8988T (cell line): ENCODE measurements at regions not wholly inside any gene's neighbourhood (a gene's known extent, or its start where the extent isn't known, plus 50 kb on each side); places are given as distances from the start of the nearest gene placed in this dataset.
"Not testable (repeated sequence)": the region's sequence is repeated elsewhere in the genome, so short reads cannot be mapped to it uniquely, and the experiment has no call there.

Source experiments
- DNase-seq: peaks from one replicate; pipeline ENCODE4 v3.0.0; 2011

DNA sequence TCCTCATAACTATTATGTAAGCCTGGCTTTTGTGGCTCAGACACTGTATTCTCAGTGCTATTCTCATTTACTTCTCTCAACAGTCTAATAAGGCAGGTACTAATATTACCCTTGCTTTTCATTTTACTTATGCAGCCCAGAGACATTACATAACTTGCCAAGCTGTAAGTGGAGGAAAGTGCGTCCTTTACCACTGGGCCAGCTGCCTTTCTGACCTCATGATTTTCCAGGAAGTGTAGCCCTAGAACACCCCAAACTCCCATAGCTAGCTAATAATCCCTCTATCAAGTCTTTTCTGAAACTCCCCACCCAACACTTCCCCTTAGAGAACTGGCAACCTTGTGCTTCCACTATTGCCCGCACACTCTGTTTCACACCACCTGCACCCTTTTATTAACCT lies 192.9 kb upstream of the HMHB1 start:
- DNase-seq, result no peak

GRCh38 chr5:143618141-143618540 lies 193.8 kb upstream of the HMHB1 start:
- no peak for DNase-seq

DNA sequence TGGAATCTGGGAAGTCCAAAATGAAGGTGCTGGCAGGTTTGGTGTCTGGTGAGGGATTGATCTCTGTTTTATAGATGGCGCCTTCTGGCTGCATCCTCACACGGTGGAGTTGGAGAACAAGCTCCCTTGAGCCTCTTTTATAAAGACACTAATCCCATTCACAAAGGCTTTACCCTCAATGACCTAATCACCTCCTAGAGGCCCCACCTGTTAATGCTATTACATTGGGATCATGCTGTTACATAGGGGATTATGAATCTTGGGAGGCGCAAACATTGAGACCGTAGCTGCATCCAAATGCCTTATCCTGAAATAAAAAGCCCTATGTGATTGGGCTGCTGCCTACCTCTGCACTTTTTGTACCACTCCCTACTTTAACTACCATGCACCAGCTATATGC lies 197.1 kb upstream of the HMHB1 start:
- no peak for DNase-seq

GRCh38 chr5:143613329-143613728 lies 198.6 kb upstream of the HMHB1 start:
- DNase-seq, result no peak

- DNase-seq, result no peak
These were observed 201.0 kb upstream of the HMHB1 start for GRCh38 chr5:143610946-143611345.

DNA sequence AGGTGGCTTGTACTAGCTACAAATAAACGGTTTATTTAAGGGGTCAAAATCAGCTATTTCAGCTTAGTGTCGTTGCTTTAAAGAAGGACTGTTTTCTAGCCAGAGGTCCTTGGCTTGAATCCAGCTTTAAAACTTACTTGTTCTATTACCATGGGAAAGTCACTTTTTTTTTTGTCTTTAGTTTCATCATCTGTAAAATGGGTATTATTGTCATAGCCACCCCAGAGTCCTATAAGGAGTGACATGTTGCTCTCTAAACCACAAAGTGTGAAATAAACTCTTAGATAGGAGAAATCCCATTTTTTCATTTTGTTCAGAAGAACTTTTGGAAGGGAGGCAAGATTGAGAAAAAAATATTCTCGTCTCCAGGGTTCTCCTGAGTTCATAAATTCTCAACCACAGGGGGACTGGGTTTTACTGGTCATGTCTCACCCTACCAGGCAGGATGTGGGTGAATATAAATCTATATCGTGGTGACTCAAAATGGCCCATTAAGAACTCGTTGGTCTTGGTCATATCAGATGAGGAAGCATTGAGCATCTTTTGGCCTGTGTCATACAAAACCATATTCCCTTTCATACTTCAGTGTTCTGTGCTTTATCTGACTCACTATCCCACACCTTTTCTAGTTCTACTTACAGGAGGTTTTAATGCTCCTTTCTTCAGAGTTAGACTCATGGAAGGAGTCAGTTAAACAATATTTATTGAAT lies 202.7 kb upstream of the NR3C1 start:
- no peak for DNase-seq

- DNase-seq, result no peak
These were observed 202.0 kb upstream of the NR3C1 start for GRCh38 chr5:143605403-143606005.

DNA sequence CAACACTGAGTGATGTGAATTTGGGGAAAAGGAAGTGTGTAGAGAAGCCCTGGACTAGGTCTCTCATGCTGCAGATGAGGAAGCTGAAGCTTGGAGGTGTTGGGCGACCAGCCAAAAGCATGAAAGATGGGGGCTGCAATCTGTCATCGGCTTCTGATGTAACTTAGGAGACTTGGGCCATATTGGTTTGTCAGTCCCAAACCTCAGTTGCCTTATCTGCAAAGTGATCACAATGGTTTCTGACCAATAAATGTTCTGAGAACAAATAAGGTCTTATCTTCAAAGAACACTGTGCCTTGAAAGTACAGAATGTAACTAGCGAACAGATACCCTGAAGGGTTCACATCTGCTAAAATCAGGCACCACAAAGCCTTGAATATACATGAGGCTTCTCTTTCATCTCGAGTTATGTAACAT lies 198.4 kb upstream of the NR3C1 start:
- DNase-seq, result no peak

DNA sequence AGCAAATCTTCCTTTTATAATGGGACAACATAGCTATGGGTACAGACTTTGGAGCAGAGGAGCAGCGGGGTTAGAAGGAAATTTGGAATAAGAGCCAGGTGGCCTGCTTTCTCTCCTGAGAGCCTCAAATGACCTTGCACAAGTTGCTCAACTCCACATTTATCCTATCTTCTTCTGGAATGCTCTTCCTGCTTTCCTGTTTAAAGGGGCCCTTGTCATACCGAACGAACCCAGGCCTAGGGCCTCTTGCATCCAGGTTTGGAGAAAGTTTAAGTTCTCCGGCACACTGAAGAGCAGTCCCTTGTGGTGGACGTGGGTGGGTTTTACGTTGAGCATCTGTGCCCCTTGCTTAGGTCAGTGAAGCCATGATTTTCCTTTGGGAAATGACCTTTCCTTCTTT lies 197.9 kb upstream of the NR3C1 start:
- no peak for DNase-seq

DNA sequence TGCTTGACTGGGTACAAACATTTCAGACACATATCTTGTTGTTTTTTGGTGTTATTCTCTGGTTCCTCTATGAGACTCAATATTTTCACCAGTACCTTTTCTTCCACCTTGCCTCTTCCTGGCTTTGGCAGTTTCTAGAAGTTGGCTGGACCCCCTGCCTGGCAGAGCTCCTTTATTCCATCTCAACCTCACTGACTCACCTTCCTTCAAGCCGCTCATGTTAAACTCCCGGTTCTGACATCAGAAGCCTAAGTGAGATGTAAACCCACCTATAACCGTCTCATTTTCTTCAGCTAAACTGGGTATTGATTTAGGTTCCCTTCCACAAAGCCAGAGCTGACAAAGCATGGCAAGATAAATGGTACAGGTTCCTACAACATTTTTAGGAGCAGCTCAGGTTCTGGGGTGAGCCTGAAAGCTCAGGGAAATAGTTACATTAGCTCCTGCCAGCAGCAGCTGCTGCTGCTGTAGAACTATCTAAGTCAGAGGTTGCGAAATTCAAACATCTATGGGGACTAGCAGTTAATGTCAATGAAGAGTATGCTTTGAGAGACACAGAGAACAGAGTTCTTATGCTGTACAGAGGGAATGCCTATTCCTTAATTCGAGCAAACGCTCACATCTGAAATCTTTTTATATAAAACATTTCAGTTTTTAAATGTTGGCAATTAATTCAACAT lies 197.1 kb upstream of the NR3C1 start:
- DNase-seq, result no peak

GRCh38 chr5:143599474-143599873 lies 196.0 kb upstream of the NR3C1 start:
- no peak for DNase-seq

DNA sequence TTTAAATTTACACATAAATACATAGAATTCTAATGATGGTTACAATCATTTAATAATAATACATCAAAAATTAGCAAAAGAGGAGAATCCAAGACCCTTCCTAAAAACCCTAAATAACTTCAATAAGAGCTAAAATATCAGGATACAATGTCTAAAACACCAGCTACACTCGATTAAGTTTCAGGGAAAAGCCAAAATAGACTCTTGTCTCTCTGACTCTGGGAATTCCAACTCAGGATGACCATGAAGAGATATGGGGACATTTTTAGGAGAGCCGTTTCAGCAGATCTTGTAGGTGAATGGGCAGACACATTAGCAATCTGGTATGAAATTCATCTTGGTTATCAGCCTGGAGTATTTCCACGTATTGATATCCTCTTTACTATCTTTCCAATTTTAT lies 193.3 kb upstream of the NR3C1 start:
- DNase-seq, result no peak

DNA sequence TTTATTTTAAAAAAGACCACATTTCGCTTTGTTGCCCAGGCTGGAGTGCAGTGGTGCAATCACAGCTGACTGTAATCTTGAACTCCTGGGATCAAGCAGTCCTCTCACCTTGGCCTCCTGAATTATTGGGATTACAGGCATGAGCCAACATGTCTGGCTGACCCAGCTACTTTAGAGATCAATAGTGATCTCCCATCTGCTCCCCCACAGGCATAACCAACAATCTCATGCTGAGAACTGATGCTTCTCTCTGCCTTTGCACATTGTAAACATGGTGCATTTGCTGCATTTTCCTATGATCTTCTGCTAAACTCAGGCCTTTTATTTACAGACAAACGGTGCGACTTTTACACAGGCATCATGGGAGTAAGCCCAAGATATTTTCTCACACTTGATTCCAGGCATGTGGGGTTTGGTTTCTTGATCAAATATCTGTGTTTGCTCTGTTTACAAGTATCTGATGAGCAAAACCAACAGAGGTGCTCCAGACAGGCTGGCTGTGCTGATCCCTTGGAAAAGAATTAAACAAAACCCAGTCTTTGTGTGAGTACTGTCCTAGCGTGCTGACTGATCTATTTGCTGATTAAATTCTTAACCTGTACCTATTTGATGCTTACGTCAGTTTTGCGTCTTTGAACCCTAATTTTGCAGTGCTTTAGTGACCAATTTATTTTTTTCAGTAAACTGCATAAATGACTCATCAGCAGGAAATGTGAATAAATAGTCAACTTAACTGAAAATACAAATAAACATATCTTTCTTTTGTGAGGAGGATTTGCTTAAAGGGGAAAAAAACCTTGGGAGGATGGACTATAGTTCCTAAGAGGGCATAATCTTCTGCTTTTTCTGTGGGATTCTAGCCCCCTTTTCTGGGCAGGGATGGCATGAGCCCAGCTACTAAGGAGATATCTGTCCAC lies 191.7 kb upstream of the NR3C1 start:
- no peak for DNase-seq

DNA sequence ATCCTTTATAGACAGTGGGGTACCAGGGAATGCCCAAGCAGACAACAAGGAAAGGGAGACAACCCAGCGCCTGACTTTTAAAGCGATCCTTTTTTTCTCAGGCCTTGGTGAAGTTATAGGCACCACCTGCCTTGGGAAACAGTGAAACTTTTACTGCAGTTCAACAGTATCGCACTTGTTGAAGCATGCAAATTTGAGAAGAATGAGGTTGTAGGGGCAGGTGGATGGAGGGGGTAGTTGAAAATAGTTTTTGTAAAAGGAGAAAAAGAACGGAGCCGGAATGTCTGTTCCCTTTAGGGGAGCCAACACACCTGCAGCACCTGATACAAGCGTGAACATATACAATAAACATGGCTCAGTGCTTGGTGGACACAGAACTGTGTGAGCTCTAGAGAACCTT lies 190.2 kb upstream of the NR3C1 start:
- DNase-seq, result no peak

- no peak for DNase-seq
These were observed 189.2 kb upstream of the NR3C1 start for GRCh38 chr5:143592648-143593047.

DNA sequence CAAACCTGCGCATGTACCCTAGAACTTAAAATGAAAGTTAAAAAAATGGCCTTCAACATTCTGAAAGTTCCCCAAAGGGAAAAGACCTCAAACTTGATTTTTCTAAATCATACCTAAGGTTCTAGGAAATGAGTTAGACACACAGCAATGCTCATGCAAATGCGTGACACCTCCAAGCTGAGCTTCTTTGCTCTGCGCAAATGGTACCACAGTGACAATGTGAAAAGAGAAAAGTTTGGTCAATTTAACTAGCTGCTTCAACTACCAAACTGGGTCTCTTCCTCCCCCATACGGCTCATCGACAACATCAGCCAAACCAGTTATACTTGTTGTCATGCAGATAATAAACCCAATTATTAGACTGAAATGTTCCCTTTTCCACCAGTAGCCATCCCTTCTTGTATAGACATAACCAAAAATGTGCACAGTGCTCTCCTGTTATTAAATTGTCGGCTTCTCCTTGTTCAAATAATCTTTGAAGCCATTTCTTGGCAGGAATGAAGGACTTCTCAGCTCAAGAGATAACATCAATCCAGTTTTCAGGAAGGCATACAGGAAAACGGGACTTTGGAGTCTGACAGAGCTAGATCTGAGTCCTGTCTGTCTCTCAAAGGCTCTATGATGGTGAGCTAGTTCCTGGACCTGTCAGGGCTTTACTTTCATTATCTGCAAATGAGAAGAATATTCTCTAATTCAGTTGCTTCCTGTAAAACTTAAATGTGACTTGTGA lies 185.6 kb upstream of the NR3C1 start:
- no peak for DNase-seq

GRCh38 chr5:143588121-143588520 lies 184.6 kb upstream of the NR3C1 start:
- DNase-seq, result not testable (repeated sequence)

GRCh38 chr5:143586781-143587362 lies 183.4 kb upstream of the NR3C1 start:
- no peak for DNase-seq

- no peak for DNase-seq
These were observed 182.5 kb upstream of the NR3C1 start for GRCh38 chr5:143585970-143586369.

DNA sequence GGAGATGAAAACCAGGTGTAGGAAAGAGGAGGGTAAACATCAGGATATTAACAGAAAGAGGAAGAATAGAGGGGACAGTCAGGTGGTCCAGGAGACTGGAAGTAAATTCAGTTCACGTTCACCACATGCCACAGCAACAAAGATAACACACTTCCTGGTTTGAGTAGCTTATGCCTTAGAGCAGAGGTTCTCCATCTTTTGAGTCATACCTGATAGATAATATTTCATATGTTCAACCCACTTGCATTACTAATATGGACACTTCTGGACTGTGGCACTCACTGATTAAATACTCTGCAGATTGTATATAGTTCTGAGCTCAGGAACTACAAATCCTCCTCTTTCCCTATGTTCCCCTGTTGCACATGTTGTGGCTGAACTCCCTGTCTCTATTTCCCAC lies 179.9 kb upstream of the NR3C1 start:
- DNase-seq, result no peak

GRCh38 chr5:143582869-143583268 lies 179.4 kb upstream of the NR3C1 start:
- no peak for DNase-seq

DNA sequence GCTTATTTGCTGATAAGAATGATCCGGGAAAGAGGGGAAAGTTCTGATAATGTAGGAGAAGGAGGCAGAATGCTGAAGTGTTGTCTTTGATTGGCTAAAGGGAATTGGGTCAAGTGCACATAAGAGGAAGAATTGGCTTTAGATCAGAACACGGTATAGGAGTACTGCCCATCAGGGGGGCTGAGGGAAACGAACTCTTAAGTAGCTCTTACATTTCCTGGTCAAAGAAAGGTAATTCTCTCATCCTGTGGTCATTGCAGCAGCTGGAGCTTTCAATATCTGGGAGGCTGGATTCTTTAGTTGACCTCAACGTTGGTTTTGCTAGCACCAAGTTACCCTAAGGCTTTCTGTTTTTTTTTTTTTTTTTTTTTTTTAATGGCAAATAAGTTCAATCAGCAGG lies 178.7 kb upstream of the NR3C1 start:
- DNase-seq, result no peak
